ENCODE measurements at regions not wholly inside any gene's neighbourhood (a gene's known extent, or its start where the extent isn't known, plus 50 kb on each side); places are given as distances from the start of the nearest gene placed in this dataset.

DNA sequence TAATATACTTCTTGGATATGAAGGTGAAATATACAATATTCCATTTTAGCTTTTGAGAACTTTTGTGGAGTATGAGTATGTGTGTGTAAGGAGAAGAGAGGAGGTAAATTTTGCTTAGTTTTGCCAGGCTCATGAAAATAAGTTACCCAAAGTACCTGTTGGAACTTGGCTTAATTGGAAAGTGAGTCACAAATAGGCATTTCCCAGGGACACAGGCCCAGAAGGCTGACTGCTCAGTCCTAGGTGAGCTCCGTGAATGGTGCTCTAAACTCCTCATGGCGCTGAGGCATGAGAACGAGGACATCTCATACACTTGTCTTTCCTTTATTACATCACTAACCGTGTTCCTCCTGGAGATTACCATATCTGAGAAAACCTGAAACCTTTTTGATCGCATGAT lies 148.5 kb upstream of the RAB12 start:
- TF ChIP-seq CTCF (IDR thresholded peaks at IDR 0.05; ENCODE audit: low read depth, low read length), result no peak
- TF ChIP-seq POLR2A (IDR thresholded peaks at IDR 0.05; ENCODE audit: extremely low read depth, insufficient read length), result no peak
